Stimulated activated memory B cell treated with anti-CD40 and anti-IgM and Interleukin-4, amounts not matched to agents 10 μg/mL and 1 μg/mL and 100 μg/mL, for 72 hours (primary cell): ENCODE measurements at regions not wholly inside any gene's neighbourhood (a gene's known extent, or its start where the extent isn't known, plus 50 kb on each side); places are given as distances from the start of the nearest gene placed in this dataset.

Source experiments
- ATAC-seq: fragments of 150-1000 bp; cut with Tn5 transposase; 2 replicates; pipeline ENCODE4 v1.10.0; 2021
- H3K27ac Mint-ChIP-seq: one replicate; pipeline ENCODE4 v1.8.0; 2022; ENCODE audit warnings: mild to moderate bottlenecking, mixed read lengths
- H3K27me3 Mint-ChIP-seq: one replicate; pipeline ENCODE4 v1.8.0; 2022; ENCODE audit warnings: mixed read lengths
- H3K36me3 Mint-ChIP-seq: one replicate; pipeline ENCODE4 v1.8.0; 2022; ENCODE audit warnings: mixed read lengths
- H3K4me1 Mint-ChIP-seq: one replicate; pipeline ENCODE4 v1.8.0; 2022; ENCODE audit warnings: mixed read lengths
- H3K4me3 Mint-ChIP-seq: one replicate; pipeline ENCODE4 v1.8.0; 2022; ENCODE audit warnings: mild to moderate bottlenecking, moderate library complexity, mixed read lengths
- H3K9me3 Mint-ChIP-seq: one replicate; pipeline ENCODE4 v1.8.0; 2022; ENCODE audit warnings: mixed read lengths

DNA sequence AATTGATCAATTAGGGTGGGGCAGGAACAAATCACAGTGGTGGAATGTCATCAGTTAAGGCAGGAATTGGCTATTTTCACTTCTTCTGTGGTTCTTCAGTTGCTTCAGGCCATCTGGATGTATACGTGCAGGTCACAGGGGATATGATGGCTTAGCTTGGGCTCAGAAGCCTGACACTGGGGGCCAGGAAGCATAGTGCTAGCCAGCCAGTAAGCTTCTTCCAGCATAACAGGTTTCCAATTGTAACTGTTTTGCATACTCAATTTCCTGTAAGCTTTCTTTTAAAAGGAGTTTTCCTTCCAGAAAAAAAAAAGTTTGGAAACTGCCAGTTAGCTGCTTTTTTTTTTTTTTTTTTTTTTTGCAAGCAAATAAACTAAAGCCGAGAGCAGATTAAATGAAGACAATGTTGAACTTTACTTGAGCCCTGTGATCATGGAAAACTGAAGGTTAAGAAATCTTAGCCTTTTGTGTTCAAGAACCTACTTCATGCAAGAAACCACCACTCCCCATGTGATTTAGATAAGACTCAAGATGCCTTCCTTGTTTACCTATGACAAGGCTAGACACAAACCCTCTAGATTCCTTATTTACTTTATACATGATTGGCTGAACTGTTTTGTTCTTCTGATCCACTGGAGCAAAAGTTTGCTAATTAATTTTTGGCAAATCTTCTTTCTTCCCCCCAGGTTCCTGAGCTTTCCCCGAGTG, 126.9 kb upstream of the LINC00305 start:
- H3K4me1 Mint-ChIP-seq, result no peaks in the 10 kb centered on the region
- H3K36me3 Mint-ChIP-seq, result no peaks in the 10 kb centered on the region
- no peak overlapping the region for H3K4me3 Mint-ChIP-seq
- no peaks in the 10 kb centered on the region for H3K9me3 Mint-ChIP-seq
- H3K27ac Mint-ChIP-seq, result no peak overlapping the region
- no peak for ATAC-seq
- no peaks in the 10 kb centered on the region for H3K27me3 Mint-ChIP-seq

GRCh38 chr18:64273724-64274123, 124.8 kb upstream of the LINC00305 start:
- no peaks in the 10 kb centered on the region for H3K36me3 Mint-ChIP-seq
- no peaks in the 10 kb centered on the region for H3K27me3 Mint-ChIP-seq
- H3K4me3 Mint-ChIP-seq, result no peak overlapping the region
- H3K9me3 Mint-ChIP-seq, result no peaks in the 10 kb centered on the region
- no peak overlapping the region for H3K27ac Mint-ChIP-seq
- ATAC-seq, result no peak
- no peaks in the 10 kb centered on the region for H3K4me1 Mint-ChIP-seq

DNA sequence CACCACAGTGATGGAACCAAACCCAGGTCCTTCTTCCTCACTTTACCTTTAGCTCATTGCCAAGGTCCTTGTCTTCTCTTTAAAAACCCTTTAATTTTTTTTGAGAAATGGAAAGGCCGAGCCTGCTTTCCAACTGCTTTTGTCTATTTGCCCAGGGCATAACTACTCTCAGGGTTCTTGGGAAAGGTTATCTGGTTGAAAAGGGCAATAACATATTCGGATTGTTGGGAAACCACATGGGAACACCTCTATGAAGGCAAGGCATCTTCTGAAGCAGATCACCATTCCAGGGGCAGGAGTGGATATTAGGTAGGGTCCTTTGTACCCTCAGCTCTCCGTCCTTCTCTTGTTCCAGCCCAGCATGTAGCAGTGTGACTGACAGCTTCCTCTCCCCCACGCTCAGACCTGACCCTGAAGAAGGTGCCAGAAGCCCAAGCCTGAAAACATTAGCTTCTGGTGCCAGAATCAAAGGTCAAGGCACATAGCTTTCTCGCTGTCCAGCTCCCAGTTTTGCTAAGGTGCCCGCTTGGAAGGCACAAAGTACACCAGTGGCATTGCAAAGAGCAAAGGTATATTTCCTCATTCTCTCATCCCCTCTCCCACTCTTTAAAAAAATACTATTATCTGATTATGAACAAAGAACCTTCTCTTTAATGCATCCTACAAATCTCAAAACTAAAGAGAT, 123.2 kb upstream of the LINC00305 start:
- Mint-ChIP-seq H3K4me3 (no peak overlapping the region), H3K27me3 (no peaks in the 10 kb centered on the region), H3K9me3 (no peaks in the 10 kb centered on the region), H3K27ac (no peak overlapping the region), H3K36me3 (no peaks in the 10 kb centered on the region), H3K4me1 (no peaks in the 10 kb centered on the region)
- no peak for ATAC-seq

DNA sequence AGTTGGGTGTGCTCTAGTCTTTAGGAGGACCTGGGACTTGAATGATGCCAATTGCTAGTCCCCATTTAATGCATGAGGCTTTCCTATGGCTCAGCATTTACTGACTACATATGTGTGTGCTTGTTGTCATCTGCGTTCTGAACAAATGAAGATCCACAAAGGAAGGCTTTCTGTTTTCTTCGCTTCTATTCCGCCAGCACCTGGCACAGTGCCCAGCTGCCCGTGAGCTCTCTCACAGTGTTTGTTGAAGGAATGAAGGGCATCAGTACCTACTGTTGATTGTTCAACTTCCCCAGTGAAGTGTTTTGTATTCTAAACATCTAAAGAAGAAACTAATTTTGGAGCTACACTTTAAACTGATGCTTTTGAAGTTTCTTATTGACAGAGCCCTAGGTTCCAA, 122.4 kb upstream of the LINC00305 start:
- ATAC-seq, result no peak
- H3K27ac Mint-ChIP-seq, result no peak overlapping the region
- H3K36me3 Mint-ChIP-seq, result no peaks in the 10 kb centered on the region
- H3K27me3 Mint-ChIP-seq, result no peaks in the 10 kb centered on the region
- H3K4me3 Mint-ChIP-seq, result no peak overlapping the region
- H3K9me3 Mint-ChIP-seq, result no peaks in the 10 kb centered on the region
- no peaks in the 10 kb centered on the region for H3K4me1 Mint-ChIP-seq

DNA sequence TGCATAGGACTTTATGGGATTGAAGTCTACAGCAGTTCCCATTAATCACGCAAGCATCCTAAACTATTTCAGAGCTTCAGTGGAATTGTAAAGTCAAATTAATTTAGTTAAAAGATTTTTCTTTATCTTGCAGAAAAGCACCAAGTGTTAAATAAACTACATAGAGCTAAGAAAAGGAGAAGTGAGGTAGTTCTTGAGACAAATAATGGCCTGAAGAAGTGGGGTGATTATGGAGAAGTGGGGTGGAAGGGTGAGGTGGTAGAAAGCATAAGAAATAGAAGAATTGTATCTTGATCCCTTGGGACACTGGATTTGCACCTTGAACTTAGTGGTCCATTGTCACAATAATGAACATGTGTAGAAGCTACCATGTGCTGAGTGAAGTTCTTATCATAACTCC, 121.7 kb upstream of the LINC00305 start:
- H3K4me1 Mint-ChIP-seq, result no peaks in the 10 kb centered on the region
- H3K36me3 Mint-ChIP-seq, result no peaks in the 10 kb centered on the region
- H3K4me3 Mint-ChIP-seq, result no peak overlapping the region
- no peak overlapping the region for H3K27ac Mint-ChIP-seq
- no peak for ATAC-seq
- no peaks in the 10 kb centered on the region for H3K9me3 Mint-ChIP-seq
- no peaks in the 10 kb centered on the region for H3K27me3 Mint-ChIP-seq

GRCh38 chr18:64270121-64270520, 121.2 kb upstream of the LINC00305 start:
- Mint-ChIP-seq H3K36me3 (no peaks in the 10 kb centered on the region), H3K9me3 (no peaks in the 10 kb centered on the region), H3K27me3 (no peaks in the 10 kb centered on the region), H3K4me1 (no peaks in the 10 kb centered on the region), H3K27ac (no peak overlapping the region), H3K4me3 (no peak overlapping the region)
- no peak for ATAC-seq

GRCh38 chr18:64264171-64264570, 115.3 kb upstream of the LINC00305 start:
- no peaks in the 10 kb centered on the region for H3K27me3 Mint-ChIP-seq
- H3K9me3 Mint-ChIP-seq, result peaks cover 3% of the 10 kb centered on the region
- no peak overlapping the region for H3K27ac Mint-ChIP-seq
- H3K4me1 Mint-ChIP-seq, result peaks cover 9% of the 10 kb centered on the region
- no peaks in the 10 kb centered on the region for H3K36me3 Mint-ChIP-seq
- H3K4me3 Mint-ChIP-seq, result no peak overlapping the region
- no peak for ATAC-seq

GRCh38 chr18:64260810-64261209, 111.9 kb upstream of the LINC00305 start:
- no peak overlapping the region for H3K27ac Mint-ChIP-seq

DNA sequence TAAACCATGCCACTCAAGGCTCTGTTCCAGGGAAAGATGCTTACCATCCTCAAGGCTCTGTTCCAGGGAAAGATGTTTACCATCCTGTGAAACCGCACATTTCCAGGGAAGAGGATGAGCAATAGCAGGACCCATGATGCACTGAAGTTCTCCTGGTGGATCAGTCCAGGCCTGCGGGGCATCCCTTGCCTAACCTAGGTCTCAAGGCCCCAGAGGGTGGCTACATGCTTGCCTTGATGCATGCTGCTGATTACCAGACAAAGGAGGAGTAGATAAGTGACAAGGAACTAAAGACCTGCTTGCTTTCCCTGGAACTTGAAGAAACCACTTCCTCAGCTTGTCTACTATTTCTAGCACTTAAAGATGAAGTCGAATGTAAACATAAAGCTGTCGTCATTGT, 111.0 kb upstream of the LINC00305 start:
- H3K4me1 Mint-ChIP-seq, result peaks cover 9% of the 10 kb centered on the region
- ATAC-seq, result no peak
- no peak overlapping the region for H3K4me3 Mint-ChIP-seq
- H3K9me3 Mint-ChIP-seq, result peaks cover 3% of the 10 kb centered on the region
- no peaks in the 10 kb centered on the region for H3K36me3 Mint-ChIP-seq
- H3K27me3 Mint-ChIP-seq, result no peaks in the 10 kb centered on the region
- H3K27ac Mint-ChIP-seq, result no peak overlapping the region

More at GRCh38 chr18:64260810-64261209, 111.9 kb upstream of the LINC00305 start:
- H3K9me3 Mint-ChIP-seq, result peaks cover 3% of the 10 kb centered on the region
- H3K27me3 Mint-ChIP-seq, result no peaks in the 10 kb centered on the region
- ATAC-seq, result no peak
- no peak overlapping the region for H3K4me3 Mint-ChIP-seq
- peaks cover 9% of the 10 kb centered on the region for H3K4me1 Mint-ChIP-seq
- H3K36me3 Mint-ChIP-seq, result no peaks in the 10 kb centered on the region

DNA sequence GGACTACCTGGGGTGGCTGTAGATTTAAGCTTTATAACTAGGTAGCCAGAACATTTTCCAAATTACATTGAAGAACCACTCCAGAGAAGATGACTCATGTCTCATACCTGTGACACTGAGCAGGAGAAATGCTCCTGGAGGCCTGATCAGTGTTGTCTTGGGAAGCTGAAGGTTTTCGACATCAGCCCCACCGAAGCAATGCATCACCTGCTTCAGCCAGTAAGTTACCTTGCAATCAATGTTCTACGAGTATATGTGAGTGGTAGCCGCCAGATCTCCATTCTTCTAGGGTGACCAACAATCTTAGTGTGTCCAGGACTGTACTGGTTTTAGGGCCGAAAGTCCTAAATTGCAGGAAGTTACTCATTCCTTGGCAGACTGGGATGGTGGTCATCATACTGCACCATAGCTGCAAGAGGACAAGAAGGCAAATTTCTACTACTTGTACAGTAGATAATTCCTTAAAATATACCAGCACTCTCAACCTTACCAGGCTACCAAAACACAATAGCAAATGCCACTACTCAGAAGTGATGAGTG, 109.3 kb upstream of the LINC00305 start:
- Mint-ChIP-seq H3K36me3 (no peaks in the 10 kb centered on the region), H3K4me3 (no peak overlapping the region), H3K9me3 (peaks cover 3% of the 10 kb centered on the region), H3K4me1 (peaks cover 9% of the 10 kb centered on the region), H3K27ac (no peak overlapping the region), H3K27me3 (no peaks in the 10 kb centered on the region)
- ATAC-seq, result peak; percentile 18

DNA sequence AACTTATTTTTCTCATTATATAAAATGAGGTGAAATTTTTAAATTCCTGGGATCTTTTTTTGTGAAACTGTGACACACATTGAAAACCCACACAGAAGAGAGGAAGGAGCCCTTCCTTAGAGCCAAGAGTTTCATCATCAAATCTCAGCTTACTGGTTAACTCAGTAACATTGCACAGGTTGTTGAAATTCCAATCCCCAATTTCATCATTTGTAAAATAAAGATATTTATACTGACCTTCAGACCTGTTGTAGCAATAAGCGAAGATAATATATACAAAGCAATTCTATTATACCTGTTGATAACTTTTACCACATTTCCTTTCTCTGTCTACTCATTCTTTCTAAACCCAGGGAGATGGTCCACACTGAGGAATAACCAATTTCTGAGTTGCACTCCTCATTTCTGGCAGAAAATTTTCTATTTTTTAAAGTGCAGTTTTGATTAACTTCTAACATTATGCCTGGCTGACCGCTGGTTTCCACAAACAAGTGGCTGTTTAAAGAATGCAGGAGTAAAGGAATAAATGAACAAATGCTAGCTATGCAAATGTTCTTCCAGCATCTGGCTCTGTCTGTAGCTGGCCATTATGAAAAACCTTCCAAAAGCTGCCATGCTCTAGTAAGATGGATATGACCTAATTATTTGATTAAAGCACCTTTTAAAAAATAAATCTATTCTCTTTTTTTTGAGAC, 105.7 kb upstream of the LINC00305 start:
- no peaks in the 10 kb centered on the region for H3K27me3 Mint-ChIP-seq
- H3K4me1 Mint-ChIP-seq, result no peaks in the 10 kb centered on the region
- no peaks in the 10 kb centered on the region for H3K9me3 Mint-ChIP-seq
- H3K27ac Mint-ChIP-seq, result no peak overlapping the region
- H3K36me3 Mint-ChIP-seq, result no peaks in the 10 kb centered on the region
- H3K4me3 Mint-ChIP-seq, result no peak overlapping the region
- no peak for ATAC-seq

DNA sequence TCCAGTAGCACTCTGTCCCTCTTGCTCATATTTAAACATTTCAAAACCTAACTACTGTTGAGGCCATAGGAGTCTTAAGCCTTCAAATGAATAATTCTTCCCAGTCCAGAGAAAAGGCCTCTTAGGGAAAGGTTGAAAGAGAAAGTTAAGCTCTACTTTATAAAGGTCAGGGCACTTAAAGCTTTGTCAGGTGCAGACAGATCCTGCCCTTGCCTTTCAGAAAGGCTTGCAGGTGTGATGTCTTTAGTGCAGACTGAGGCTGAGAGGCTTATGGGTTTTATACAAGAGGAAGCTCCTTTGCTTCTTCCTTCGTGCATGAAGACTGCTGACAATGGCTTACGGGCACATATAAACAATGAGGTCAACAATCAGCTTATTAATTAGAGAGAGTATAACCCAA, 105.0 kb upstream of the LINC00305 start:
- ATAC-seq, result no peak
- Mint-ChIP-seq H3K9me3 (no peaks in the 10 kb centered on the region), H3K27me3 (no peaks in the 10 kb centered on the region)

GRCh38 chr18:64253222-64253621, 104.3 kb upstream of the LINC00305 start:
- no peak overlapping the region for H3K27ac Mint-ChIP-seq
- no peaks in the 10 kb centered on the region for H3K9me3 Mint-ChIP-seq
- H3K27me3 Mint-ChIP-seq, result no peaks in the 10 kb centered on the region
- ATAC-seq, result no peak
- H3K4me1 Mint-ChIP-seq, result no peaks in the 10 kb centered on the region
- H3K36me3 Mint-ChIP-seq, result no peaks in the 10 kb centered on the region
- no peak overlapping the region for H3K4me3 Mint-ChIP-seq

More for the DNA sequence above, 105.0 kb upstream of the LINC00305 start:
- H3K36me3 Mint-ChIP-seq, result no peaks in the 10 kb centered on the region
- H3K27ac Mint-ChIP-seq, result no peak overlapping the region
- H3K4me1 Mint-ChIP-seq, result no peaks in the 10 kb centered on the region
- H3K4me3 Mint-ChIP-seq, result no peak overlapping the region

GRCh38 chr18:64248836-64249235, 99.9 kb upstream of the LINC00305 start:
- Mint-ChIP-seq H3K4me1 (no peaks in the 10 kb centered on the region), H3K27me3 (no peaks in the 10 kb centered on the region), H3K27ac (no peak overlapping the region), H3K36me3 (no peaks in the 10 kb centered on the region), H3K4me3 (no peak overlapping the region), H3K9me3 (no peaks in the 10 kb centered on the region)
- ATAC-seq, result no peak

DNA sequence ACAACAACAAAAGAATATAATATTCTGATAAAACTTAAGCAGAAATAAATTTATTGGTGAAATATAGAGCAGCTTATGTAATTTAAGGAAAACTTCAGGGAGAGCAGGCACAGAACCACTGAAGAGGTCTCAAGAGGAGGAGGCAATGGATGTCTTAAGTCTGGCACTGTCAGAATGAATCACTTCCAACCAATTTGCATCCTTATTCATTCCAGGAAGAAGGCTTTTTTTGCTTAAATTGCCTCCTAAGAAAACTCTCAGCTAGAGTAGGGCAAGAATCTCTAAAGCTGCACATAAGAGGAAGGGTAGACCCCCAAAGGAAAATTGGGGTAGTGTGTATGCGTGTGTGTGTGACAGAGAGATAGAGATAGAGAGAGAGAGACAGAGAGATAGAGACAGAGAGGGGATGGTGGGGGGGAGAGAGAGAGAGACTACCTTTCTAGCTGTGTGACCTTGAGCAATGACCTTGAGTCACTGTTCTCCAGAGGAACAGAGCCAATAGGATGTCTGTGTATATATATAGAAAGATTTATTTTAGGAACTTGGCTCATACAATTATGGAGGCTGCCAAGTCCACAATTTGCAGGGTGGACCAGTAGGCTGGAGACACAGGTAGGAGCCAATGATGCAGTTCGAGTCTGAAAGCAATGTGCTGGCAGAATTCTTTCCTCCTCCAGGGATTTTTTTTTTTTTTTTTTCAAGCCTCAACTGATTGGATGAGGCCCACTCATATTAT, 96.4 kb upstream of the LINC00305 start:
- Mint-ChIP-seq H3K4me1 (no peaks in the 10 kb centered on the region), H3K27ac (no peak overlapping the region), H3K4me3 (no peak overlapping the region), H3K9me3 (no peaks in the 10 kb centered on the region), H3K27me3 (no peaks in the 10 kb centered on the region), H3K36me3 (no peaks in the 10 kb centered on the region)
- no peak for ATAC-seq
